Ovary (tissue), 7 donors: ENCODE measurements at regions not wholly inside any gene's neighbourhood (a gene's known extent, or its start where the extent isn't known, plus 50 kb on each side); places are given as distances from the start of the nearest gene placed in this dataset.

Source experiments
- DNase-seq, 5 donors: peaks; one replicate each; pipeline ENCODE4 v3.0.0-alpha.2; 2019 to 2020
- H3K27ac ChIP-seq, 2 donors: fragments of 200-600 bp; one replicate each; pipeline versions ENCODE4 v1.5.1 to v1.8.0; 2019 to 2022
- H3K27me3 ChIP-seq: fragments of 200-600 bp; one replicate; pipeline ENCODE4 v1.8.0; 2022
- H3K36me3 ChIP-seq: fragments of 200-600 bp; sonication (generic); one replicate; pipeline ENCODE4 v1.5.1; 2019
- H3K4me1 ChIP-seq: one replicate; pipeline ENCODE4 v1.8.1; 2013; ENCODE audit warnings: mild to moderate bottlenecking, moderate library complexity; ENCODE audit not compliant: insufficient read depth
- H3K4me3 ChIP-seq: fragments of 200-600 bp; sonication (generic); one replicate; pipeline ENCODE4 v1.5.1; 2017
- H3K9me3 ChIP-seq, 2 donors: fragments of 200-600 bp in 1 of 2; sonication (generic) in 1 of 2; one replicate each; pipeline versions ENCODE4 v1.5.1 to v1.8.1; 2013 to 2019; ENCODE audit warnings: mild to moderate bottlenecking in 1 of 2, moderate library complexity in 1 of 2
- CTCF ChIP-seq, 3 donors: fragments of 450-650 bp in 2 of 3; fragments of 200-600 bp in 1 of 3; IDR thresholded peaks; one replicate each; pipeline versions ENCODE4 v1.5.1 to v1.8.0; 2016 to 2022; ENCODE audit warnings: antibody characterized with exemption in 3 of 3, mild to moderate bottlenecking in 1 of 3
- EP300 ChIP-seq: sonication (generic); formaldehyde crosslinking; IDR thresholded peaks from one replicate; pipeline ENCODE4 v1.6.1; 2017; ENCODE audit warnings: antibody characterized with exemption
- POLR2A ChIP-seq: fragments of 450-650 bp; IDR thresholded peaks from one replicate; pipeline ENCODE4 v1.6.1; 2017; ENCODE audit warnings: antibody characterized with exemption, mild to moderate bottlenecking, moderate library complexity
- WGBS, 3 donors: extraction: QIAGEN DNeasy Blood & Tissue Kit in 1 of 3; methylation state at CpG; one replicate each; pipeline versions ENCODE4 v1.1.5 to v1.1.7; 2013 to 2017; 5-methylcytosine and 5-hydroxymethylcytosine counted together
- intact Hi-C, 4 donors: fragments of 100-400 bp; cut with DNase I; formaldehyde crosslinking; loops; one replicate each; pipeline versions ENCODE4 v1.11.0 to v1.15.1; 2022 to 2023
- donor health status: DM: no; HTN: no; CAD: no; lungs with moderate emphysema.
- donor health status: DM: no; HTN: no; CAD: no.
- donor health status: Bipolar disorder and iron deficiency.
- donor health status: DM: no; HTN: no; CAD: no.
- donor health status: DM: yes; HTN: yes; CAD: no.

- Histone ChIP-seq H3K27me3 (no peaks in the 10 kb centered on the region), H3K27ac (no peak overlapping the region), H3K4me3 (no peak overlapping the region), H3K4me1 (no peaks in the 10 kb centered on the region), H3K36me3 (no peaks in the 10 kb centered on the region), H3K9me3 (no peaks in the 10 kb centered on the region)
- WGBS, 3 donors: 71 to 80% (median 74%) methylated on average over 3 of the region's 3 CpGs
- TF ChIP-seq CTCF (IDR thresholded peaks at IDR 0.05) (no peak), POLR2A (no peak), EP300 (no peak)
- no peak for DNase-seq
- intact Hi-C loops: no loop called here
Measured at GRCh38 chr1:187956975-187957374, 1128.2 kb downstream of the PLA2G4A start.

GRCh38 chr1:187958207-187958606 lies 1129.5 kb downstream of the PLA2G4A start:
- 78 to 83% (median 78%) methylated on average over 6 of the region's 6 CpGs for WGBS, 3 donors
- H3K27me3 ChIP-seq: no peaks in the 10 kb centered on the region

GRCh38 chr1:187959062-187959461 lies 1130.3 kb downstream of the PLA2G4A start:
- WGBS, 3 donors: 77 to 80% (median 78%) methylated on average over 3 of the region's 3 CpGs
- no peak for TF ChIP-seq CTCF (IDR thresholded peaks at IDR 0.05)
- no peak for TF ChIP-seq EP300
- no peak for TF ChIP-seq POLR2A

More at GRCh38 chr1:187958207-187958606, 1129.5 kb downstream of the PLA2G4A start:
- Histone ChIP-seq H3K27ac (no peak overlapping the region), H3K4me3 (no peak overlapping the region), H3K4me1 (no peaks in the 10 kb centered on the region), H3K36me3 (no peaks in the 10 kb centered on the region), H3K9me3 (no peaks in the 10 kb centered on the region)
- no peak for DNase-seq
- intact Hi-C loops: no loop called here
- TF ChIP-seq CTCF (IDR thresholded peaks at IDR 0.05) (no peak), POLR2A (no peak), EP300 (no peak)

GRCh38 chr1:187960125-187960638 lies 1131.4 kb downstream of the PLA2G4A start:
- DNase-seq: no peak
- H3K4me1 ChIP-seq: no peaks in the 10 kb centered on the region
- H3K27me3 ChIP-seq: no peaks in the 10 kb centered on the region
- no peaks in the 10 kb centered on the region for H3K9me3 ChIP-seq
- WGBS, 3 donors: 75 to 85% (median 83%) methylated on average over 3 of the region's 3 CpGs
- no peak overlapping the region for H3K27ac ChIP-seq
- H3K36me3 ChIP-seq: no peaks in the 10 kb centered on the region
- intact Hi-C loops: no loop called here
- TF ChIP-seq EP300: no peak
- H3K4me3 ChIP-seq: no peak overlapping the region

More at GRCh38 chr1:187959062-187959461, 1130.3 kb downstream of the PLA2G4A start:
- Histone ChIP-seq H3K9me3 (no peaks in the 10 kb centered on the region), H3K27ac (no peak overlapping the region), H3K4me3 (no peak overlapping the region), H3K36me3 (no peaks in the 10 kb centered on the region), H3K27me3 (no peaks in the 10 kb centered on the region), H3K4me1 (no peaks in the 10 kb centered on the region)
- DNase-seq: no peak
- intact Hi-C loops: no loop called here

GRCh38 chr1:187961895-187962294 lies 1133.1 kb downstream of the PLA2G4A start:
- no peaks in the 10 kb centered on the region for H3K36me3 ChIP-seq
- intact Hi-C loops: no loop called here
- no peaks in the 10 kb centered on the region for H3K27me3 ChIP-seq
- WGBS, 3 donors: 25 to 44% (median 28%) methylated on average over 1 of the region's 1 CpG
- no peak overlapping the region for H3K4me3 ChIP-seq
- H3K27ac ChIP-seq: no peak overlapping the region
- H3K9me3 ChIP-seq: no peaks in the 10 kb centered on the region
- no peaks in the 10 kb centered on the region for H3K4me1 ChIP-seq
- DNase-seq: no peak
- no peak for TF ChIP-seq CTCF (IDR thresholded peaks at IDR 0.05)
- no peak for TF ChIP-seq EP300
- no peak for TF ChIP-seq POLR2A
